MM.1S (cell line): ENCODE measurements at regions not wholly inside any gene's neighbourhood (a gene's known extent, or its start where the extent isn't known, plus 50 kb on each side); places are given as distances from the start of the nearest gene placed in this dataset.
"Not testable (repeated sequence)": the region's sequence is repeated elsewhere in the genome, so short reads cannot be mapped to it uniquely, and the experiment has no call there.

Source experiments
- EZH2 ChIP-seq: fragments of 300-600 bp; sonication (generic); optimal IDR thresholded peaks from 2 replicates; pipeline ENCODE3; 2017; ENCODE audit warnings: low read depth, mild to moderate bottlenecking, antibody characterized with exemption, low read length, mixed read lengths
- EZH2phosphoT487 ChIP-seq: fragments of 300-600 bp; sonication (generic); IDR thresholded peaks from 2 replicates; pipeline ENCODE4 v1.6.1; 2018; ENCODE audit warnings: antibody characterized with exemption, low read length
- TF ChIP-seq, protein P1 (sequence below): fragments of 300-600 bp; sonication (generic); IDR thresholded peaks from 2 replicates; pipeline ENCODE4 v1.5.1; 2016; ENCODE audit warnings: antibody characterized with exemption, low read length, mixed read lengths

- TF ChIP-seq, protein P1, sequence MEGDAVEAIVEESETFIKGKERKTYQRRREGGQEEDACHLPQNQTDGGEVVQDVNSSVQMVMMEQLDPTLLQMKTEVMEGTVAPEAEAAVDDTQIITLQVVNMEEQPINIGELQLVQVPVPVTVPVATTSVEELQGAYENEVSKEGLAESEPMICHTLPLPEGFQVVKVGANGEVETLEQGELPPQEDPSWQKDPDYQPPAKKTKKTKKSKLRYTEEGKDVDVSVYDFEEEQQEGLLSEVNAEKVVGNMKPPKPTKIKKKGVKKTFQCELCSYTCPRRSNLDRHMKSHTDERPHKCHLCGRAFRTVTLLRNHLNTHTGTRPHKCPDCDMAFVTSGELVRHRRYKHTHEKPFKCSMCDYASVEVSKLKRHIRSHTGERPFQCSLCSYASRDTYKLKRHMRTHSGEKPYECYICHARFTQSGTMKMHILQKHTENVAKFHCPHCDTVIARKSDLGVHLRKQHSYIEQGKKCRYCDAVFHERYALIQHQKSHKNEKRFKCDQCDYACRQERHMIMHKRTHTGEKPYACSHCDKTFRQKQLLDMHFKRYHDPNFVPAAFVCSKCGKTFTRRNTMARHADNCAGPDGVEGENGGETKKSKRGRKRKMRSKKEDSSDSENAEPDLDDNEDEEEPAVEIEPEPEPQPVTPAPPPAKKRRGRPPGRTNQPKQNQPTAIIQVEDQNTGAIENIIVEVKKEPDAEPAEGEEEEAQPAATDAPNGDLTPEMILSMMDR, result not testable (repeated sequence)
- TF ChIP-seq EZH2, EZH2phosphoT487: not testable (repeated sequence)
Observed at GRCh38 chr16:29300541-29301535, 105.7 kb downstream of the NPIPB11 start.
